Neuron (in vitro differentiated cells): ENCODE measurements at regions not wholly inside any gene's neighbourhood (a gene's known extent, or its start where the extent isn't known, plus 50 kb on each side); places are given as distances from the start of the nearest gene placed in this dataset.
"Not testable (repeated sequence)": the region's sequence is repeated elsewhere in the genome, so short reads cannot be mapped to it uniquely, and the experiment has no call there.

Source experiments
- H2AFZ ChIP-seq: one replicate; pipeline ENCODE4 v1.6.1; 2013; ENCODE audit warnings: low read depth, mild to moderate bottlenecking, inconsistent platforms, low read length, moderate library complexity
- H3K27me3 ChIP-seq: one replicate; pipeline ENCODE4 v1.6.1; 2013; ENCODE audit warnings: low read length; ENCODE audit not compliant: insufficient read depth
- H3K36me3 ChIP-seq: one replicate; pipeline ENCODE4 v1.6.1; 2013; ENCODE audit warnings: low read length; ENCODE audit not compliant: insufficient read depth
- H3K4me1 ChIP-seq: one replicate; pipeline ENCODE4 v1.6.1; 2013; ENCODE audit warnings: low read length; ENCODE audit not compliant: insufficient read depth
- H3K4me3 ChIP-seq: 2 replicates; pipeline ENCODE4 v1.5.1; 2013; ENCODE audit warnings: mild to moderate bottlenecking, low read length, moderate library complexity
- H3K9me3 ChIP-seq: one replicate; pipeline ENCODE4 v1.6.1; 2013; ENCODE audit warnings: low read length

DNA sequence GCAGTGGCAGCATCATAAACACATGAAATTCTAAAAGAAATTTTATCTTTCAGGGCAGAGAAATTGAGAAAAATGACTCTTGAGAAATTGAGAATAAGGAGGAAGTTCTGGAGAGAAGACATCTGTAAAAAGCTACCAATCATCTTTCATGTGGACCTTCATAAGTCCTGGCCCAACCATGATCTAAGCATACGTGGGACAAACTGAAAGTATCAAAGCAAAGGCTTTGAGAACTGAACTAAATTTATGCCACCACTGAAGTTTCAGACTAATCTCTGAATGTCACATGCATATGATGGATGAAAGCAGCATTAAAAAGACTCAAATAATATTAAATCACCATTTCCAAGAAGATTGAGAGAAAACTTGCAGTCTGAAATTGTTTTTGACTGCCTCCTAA, 1502.8 kb upstream of the LRRTM3 start:
- no peak overlapping the region for H2AFZ ChIP-seq
- H3K36me3 ChIP-seq: no peaks in the 10 kb centered on the region

GRCh38 chr10:65429381-65429780, 1496.5 kb upstream of the LRRTM3 start:
- H3K27me3 ChIP-seq, H2AFZ ChIP-seq, H3K4me1 ChIP-seq, H3K36me3 ChIP-seq, H3K4me3 ChIP-seq, H3K9me3 ChIP-seq: not testable (repeated sequence)

More for the DNA sequence above, 1502.8 kb upstream of the LRRTM3 start:
- no peak overlapping the region for H3K4me3 ChIP-seq
- H3K9me3 ChIP-seq: no peaks in the 10 kb centered on the region
- no peaks in the 10 kb centered on the region for H3K27me3 ChIP-seq
- no peaks in the 10 kb centered on the region for H3K4me1 ChIP-seq

DNA sequence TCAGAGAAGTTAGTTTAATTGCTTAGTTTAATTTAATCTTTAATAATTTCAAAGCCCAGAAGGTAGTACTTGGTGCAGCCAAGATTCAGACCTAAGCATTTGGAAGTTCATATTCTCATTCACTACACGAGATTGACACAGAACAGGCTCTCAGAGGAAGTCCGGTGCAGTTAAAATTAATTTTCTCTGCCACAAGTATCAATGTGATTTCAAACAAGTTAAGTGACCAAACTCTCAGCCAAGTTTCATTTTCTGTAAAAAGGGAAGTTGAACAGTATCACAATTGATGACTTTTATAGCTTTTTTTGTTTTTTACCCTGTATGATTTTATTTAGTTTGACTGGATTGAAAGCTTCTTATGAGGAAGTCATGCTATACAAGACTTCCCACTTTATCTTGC, 1494.9 kb upstream of the LRRTM3 start:
- H3K27me3 ChIP-seq: no peaks in the 10 kb centered on the region
- H2AFZ ChIP-seq: no peak overlapping the region
- no peak overlapping the region for H3K4me3 ChIP-seq
- H3K36me3 ChIP-seq: no peaks in the 10 kb centered on the region
- H3K4me1 ChIP-seq: no peaks in the 10 kb centered on the region
- H3K9me3 ChIP-seq: no peaks in the 10 kb centered on the region

DNA sequence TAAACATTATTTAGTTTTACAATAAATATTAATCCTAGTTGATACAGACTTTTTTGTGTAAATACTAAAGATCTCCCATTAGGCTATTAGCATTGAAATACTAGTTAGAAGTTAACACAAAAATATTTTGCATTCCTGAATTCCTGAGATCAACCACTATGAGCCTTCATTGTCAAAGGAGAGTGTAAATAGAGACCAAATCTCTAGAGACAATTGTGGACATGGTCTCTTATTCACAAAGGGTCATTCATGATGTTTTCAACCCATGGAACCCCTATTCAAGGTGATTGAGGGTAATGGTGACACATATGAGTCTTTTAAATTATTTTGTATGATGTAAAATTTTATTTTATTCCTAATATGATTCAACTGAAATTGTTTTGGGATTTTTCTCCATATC, 1454.8 kb upstream of the LRRTM3 start:
- H3K27me3 ChIP-seq: no peaks in the 10 kb centered on the region
- H3K4me1 ChIP-seq: peaks cover 3% of the 10 kb centered on the region
- no peaks in the 10 kb centered on the region for H3K36me3 ChIP-seq
- H3K9me3 ChIP-seq: no peaks in the 10 kb centered on the region
- H3K4me3 ChIP-seq: no peak overlapping the region
- no peak overlapping the region for H2AFZ ChIP-seq

- Histone ChIP-seq H3K4me3 (no peak overlapping the region), H2AFZ (no peak overlapping the region), H3K27me3 (no peaks in the 10 kb centered on the region), H3K9me3 (no peaks in the 10 kb centered on the region), H3K36me3 (no peaks in the 10 kb centered on the region), H3K4me1 (no peaks in the 10 kb centered on the region)
These were observed 1443.0 kb upstream of the LRRTM3 start for GRCh38 chr10:65482848-65483247.

DNA sequence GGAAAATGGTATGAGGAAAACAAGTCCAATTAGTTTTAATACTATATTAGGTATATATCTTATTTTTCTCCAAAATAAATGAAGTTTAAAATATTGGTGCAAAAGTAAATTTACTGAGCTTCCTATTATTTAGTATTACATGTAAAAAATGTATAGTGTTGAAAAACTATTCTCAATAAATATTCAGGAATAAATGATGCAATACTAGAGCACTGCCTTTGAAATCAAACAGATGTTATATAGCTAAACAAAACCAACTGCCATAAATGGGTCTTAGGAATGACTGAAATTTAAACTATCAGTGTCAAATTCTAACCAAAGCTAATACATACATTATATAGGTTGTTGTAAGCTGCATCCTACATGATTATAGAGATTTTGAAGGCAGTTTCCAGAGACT, 1434.0 kb upstream of the LRRTM3 start:
- no peak overlapping the region for H3K4me3 ChIP-seq
- H3K4me1 ChIP-seq: no peaks in the 10 kb centered on the region
- H3K9me3 ChIP-seq: no peaks in the 10 kb centered on the region
- no peak overlapping the region for H2AFZ ChIP-seq
- H3K27me3 ChIP-seq: no peaks in the 10 kb centered on the region
- no peaks in the 10 kb centered on the region for H3K36me3 ChIP-seq

DNA sequence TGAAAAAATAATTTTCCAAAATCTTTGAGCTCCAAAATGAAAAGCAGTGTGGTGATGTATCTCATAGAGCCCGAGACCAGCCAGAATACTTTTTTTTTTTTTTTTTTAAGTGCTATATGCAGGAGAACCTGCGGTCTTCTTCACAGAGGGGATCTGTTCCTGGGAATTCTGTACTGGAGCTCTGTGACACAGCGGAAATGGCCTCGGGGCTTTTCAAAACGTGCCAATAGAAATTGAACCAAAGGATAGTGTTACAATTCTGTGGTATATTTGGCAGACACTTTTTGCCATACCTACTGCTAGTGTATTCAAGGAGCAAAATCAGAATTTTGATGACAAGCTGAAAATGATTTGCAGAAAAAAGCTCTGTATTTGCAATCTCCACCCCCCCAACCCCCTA, 1429.3 kb upstream of the LRRTM3 start:
- Histone ChIP-seq H3K9me3 (no peaks in the 10 kb centered on the region), H3K4me3 (no peak overlapping the region), H3K36me3 (no peaks in the 10 kb centered on the region), H2AFZ (no peak overlapping the region), H3K4me1 (no peaks in the 10 kb centered on the region), H3K27me3 (no peaks in the 10 kb centered on the region)

GRCh38 chr10:65497837-65498236, 1428.0 kb upstream of the LRRTM3 start:
- Histone ChIP-seq H3K9me3 (no peaks in the 10 kb centered on the region), H3K4me1 (no peaks in the 10 kb centered on the region), H3K36me3 (no peaks in the 10 kb centered on the region), H3K27me3 (no peaks in the 10 kb centered on the region), H3K4me3 (no peak overlapping the region), H2AFZ (no peak overlapping the region)

GRCh38 chr10:65500716-65501115, 1425.1 kb upstream of the LRRTM3 start:
- Histone ChIP-seq H3K4me1 (no peaks in the 10 kb centered on the region), H3K36me3 (no peaks in the 10 kb centered on the region), H3K27me3 (no peaks in the 10 kb centered on the region), H3K4me3 (no peak overlapping the region), H2AFZ (no peak overlapping the region), H3K9me3 (no peaks in the 10 kb centered on the region)

GRCh38 chr10:65501259-65501658, 1424.6 kb upstream of the LRRTM3 start:
- no peaks in the 10 kb centered on the region for H3K27me3 ChIP-seq
- H2AFZ ChIP-seq: no peak overlapping the region
- no peaks in the 10 kb centered on the region for H3K36me3 ChIP-seq
- no peaks in the 10 kb centered on the region for H3K4me1 ChIP-seq
- no peaks in the 10 kb centered on the region for H3K9me3 ChIP-seq
- H3K4me3 ChIP-seq: no peak overlapping the region

DNA sequence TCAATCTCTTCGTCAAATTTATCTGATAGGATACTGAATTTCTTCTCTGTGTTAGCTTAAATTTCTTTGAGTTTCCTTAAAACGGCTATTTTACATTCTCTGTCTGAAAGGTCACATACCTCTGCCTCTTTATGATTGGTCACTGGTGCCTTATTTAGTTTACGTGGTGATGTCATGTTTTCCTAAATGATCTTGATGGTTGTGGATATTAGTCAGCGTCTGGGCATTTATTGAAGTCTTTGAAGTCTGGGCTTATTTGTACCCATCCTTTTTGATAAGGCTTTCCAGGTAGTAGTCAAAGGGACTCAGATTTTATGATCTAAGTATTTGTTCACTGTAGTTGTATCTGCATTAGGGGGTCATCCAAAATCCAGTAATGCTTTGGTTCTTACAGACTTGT, 1407.5 kb upstream of the LRRTM3 start:
- no peaks in the 10 kb centered on the region for H3K9me3 ChIP-seq
- no peaks in the 10 kb centered on the region for H3K4me1 ChIP-seq
- H3K27me3 ChIP-seq: no peaks in the 10 kb centered on the region
- no peak overlapping the region for H3K4me3 ChIP-seq
- no peak overlapping the region for H2AFZ ChIP-seq
- no peaks in the 10 kb centered on the region for H3K36me3 ChIP-seq

GRCh38 chr10:65528986-65529385, 1396.8 kb upstream of the LRRTM3 start:
- Histone ChIP-seq H3K36me3 (no peaks in the 10 kb centered on the region), H3K4me3 (no peak overlapping the region)

DNA sequence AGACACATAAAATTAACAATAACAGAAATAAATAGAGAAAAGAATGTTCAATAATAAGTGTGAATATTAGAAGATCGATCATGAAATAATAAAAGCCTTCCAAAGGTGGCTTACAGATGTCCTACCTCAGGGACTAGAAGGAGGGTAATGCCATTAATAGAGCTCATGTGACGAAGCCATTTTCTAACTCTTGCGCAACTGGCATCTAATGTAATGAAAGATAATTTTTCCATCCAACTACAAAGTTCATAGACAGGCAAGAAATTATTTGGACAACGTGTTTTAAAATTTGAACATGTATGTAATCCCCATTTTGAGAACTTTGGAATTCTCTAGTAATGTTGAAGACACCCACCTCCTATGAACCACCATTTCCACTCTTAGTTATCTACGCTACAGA, 1394.3 kb upstream of the LRRTM3 start:
- Histone ChIP-seq H3K9me3 (no peaks in the 10 kb centered on the region), H3K4me3 (no peak overlapping the region), H3K36me3 (no peaks in the 10 kb centered on the region), H3K4me1 (no peaks in the 10 kb centered on the region), H2AFZ (no peak overlapping the region), H3K27me3 (no peaks in the 10 kb centered on the region)

More at GRCh38 chr10:65528986-65529385, 1396.8 kb upstream of the LRRTM3 start:
- H3K9me3 ChIP-seq: no peaks in the 10 kb centered on the region
- no peak overlapping the region for H2AFZ ChIP-seq
- H3K4me1 ChIP-seq: no peaks in the 10 kb centered on the region
- no peaks in the 10 kb centered on the region for H3K27me3 ChIP-seq

DNA sequence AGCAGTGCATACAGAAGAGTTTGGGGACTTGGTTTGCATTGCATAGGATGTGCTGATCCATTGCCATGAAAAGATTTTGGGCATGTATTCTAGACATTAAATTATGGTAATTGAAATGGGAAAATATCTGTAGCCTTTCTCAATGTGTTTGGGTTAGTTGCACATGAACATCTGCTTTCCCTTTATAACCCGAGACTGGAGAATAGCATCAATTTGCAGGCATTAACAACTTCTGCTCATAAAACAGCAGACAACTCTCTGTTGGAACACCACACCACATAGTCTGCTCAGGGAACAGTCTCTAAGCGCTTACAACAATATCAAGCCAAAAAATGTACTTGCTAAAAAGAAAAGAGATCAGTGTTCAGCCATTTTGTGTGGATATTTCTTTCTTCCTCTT, 1391.1 kb upstream of the LRRTM3 start:
- no peaks in the 10 kb centered on the region for H3K9me3 ChIP-seq
- H3K36me3 ChIP-seq: no peaks in the 10 kb centered on the region
- no peaks in the 10 kb centered on the region for H3K4me1 ChIP-seq
- no peaks in the 10 kb centered on the region for H3K27me3 ChIP-seq
- no peak overlapping the region for H3K4me3 ChIP-seq
- H2AFZ ChIP-seq: no peak overlapping the region
